ENCODE measurements at regions not wholly inside any gene's neighbourhood (a gene's known extent, or its start where the extent isn't known, plus 50 kb on each side); places are given as distances from the start of the nearest gene placed in this dataset.
A peak's percentile ranks its signal among the peaks of the same experiment; 100 is the strongest.

DNA sequence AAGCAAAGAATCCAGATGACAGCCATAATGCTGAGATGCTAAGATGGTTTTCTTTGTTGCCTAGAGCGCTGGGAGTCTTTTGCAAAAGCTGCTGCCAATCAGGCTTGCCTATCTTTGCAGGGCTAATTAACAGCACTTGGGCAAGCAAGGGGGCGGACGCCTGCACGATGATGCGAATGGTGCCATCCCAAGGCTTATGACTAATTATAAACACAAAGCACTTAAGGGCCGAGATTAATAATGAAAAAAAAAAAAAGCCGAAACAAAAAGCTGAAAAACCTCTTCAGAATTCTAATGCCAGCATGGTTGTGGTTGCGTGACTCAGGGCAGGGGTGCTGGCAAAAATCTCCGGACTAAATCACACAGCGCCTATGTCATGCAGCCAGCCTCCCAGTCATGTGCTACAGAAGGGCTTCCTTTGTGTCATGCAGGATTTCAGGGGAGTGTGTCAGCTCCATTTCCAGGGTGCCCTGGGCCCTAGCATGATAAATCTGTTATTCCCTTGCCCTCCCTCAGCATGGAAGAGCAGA lies 185.0 kb upstream of the ANKRD28 start:
- peak overlapping the region; percentile 73 for H3K27ac ChIP-seq (ENCODE audit: low read length)
- no peaks in the 10 kb centered on the region for H3K9me2 ChIP-seq (ENCODE audit: insufficient read depth, low read length)
- H3K4me3 ChIP-seq (ENCODE audit: low read length) = peak overlapping the region; percentile 42
- peak overlapping the region; percentile 38 for H3K4me2 ChIP-seq (ENCODE audit: low read length)
- H2AFZ ChIP-seq (ENCODE audit: low read depth, low read length) = peak overlapping the region; percentile 83
- TF ChIP-seq RAD21 (conservative IDR thresholded peaks at IDR 0.05) (no peak), SMC3 (conservative IDR thresholded peaks at IDR 0.05; ENCODE audit: poor library complexity) (no peak), POLR2AphosphoS5 (IDR thresholded peaks at IDR 0.05) (no peak), EP300 (conservative IDR thresholded peaks at IDR 0.05; ENCODE audit: poor library complexity, severe bottlenecking) (peak; percentile 71), EZH2 (IDR thresholded peaks at IDR 0.05; ENCODE audit: borderline replicate concordance, insufficient read depth, low read length, poor library complexity, severe bottlenecking) (no peak)
- TF ChIP-seq, protein P1, sequence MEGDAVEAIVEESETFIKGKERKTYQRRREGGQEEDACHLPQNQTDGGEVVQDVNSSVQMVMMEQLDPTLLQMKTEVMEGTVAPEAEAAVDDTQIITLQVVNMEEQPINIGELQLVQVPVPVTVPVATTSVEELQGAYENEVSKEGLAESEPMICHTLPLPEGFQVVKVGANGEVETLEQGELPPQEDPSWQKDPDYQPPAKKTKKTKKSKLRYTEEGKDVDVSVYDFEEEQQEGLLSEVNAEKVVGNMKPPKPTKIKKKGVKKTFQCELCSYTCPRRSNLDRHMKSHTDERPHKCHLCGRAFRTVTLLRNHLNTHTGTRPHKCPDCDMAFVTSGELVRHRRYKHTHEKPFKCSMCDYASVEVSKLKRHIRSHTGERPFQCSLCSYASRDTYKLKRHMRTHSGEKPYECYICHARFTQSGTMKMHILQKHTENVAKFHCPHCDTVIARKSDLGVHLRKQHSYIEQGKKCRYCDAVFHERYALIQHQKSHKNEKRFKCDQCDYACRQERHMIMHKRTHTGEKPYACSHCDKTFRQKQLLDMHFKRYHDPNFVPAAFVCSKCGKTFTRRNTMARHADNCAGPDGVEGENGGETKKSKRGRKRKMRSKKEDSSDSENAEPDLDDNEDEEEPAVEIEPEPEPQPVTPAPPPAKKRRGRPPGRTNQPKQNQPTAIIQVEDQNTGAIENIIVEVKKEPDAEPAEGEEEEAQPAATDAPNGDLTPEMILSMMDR (IDR thresholded peaks at IDR 0.05; ENCODE audit: poor library complexity, severe bottlenecking) = no peak
- TF ChIP-seq, protein P2, sequence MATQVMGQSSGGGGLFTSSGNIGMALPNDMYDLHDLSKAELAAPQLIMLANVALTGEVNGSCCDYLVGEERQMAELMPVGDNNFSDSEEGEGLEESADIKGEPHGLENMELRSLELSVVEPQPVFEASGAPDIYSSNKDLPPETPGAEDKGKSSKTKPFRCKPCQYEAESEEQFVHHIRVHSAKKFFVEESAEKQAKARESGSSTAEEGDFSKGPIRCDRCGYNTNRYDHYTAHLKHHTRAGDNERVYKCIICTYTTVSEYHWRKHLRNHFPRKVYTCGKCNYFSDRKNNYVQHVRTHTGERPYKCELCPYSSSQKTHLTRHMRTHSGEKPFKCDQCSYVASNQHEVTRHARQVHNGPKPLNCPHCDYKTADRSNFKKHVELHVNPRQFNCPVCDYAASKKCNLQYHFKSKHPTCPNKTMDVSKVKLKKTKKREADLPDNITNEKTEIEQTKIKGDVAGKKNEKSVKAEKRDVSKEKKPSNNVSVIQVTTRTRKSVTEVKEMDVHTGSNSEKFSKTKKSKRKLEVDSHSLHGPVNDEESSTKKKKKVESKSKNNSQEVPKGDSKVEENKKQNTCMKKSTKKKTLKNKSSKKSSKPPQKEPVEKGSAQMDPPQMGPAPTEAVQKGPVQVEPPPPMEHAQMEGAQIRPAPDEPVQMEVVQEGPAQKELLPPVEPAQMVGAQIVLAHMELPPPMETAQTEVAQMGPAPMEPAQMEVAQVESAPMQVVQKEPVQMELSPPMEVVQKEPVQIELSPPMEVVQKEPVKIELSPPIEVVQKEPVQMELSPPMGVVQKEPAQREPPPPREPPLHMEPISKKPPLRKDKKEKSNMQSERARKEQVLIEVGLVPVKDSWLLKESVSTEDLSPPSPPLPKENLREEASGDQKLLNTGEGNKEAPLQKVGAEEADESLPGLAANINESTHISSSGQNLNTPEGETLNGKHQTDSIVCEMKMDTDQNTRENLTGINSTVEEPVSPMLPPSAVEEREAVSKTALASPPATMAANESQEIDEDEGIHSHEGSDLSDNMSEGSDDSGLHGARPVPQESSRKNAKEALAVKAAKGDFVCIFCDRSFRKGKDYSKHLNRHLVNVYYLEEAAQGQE (IDR thresholded peaks at IDR 0.05; ENCODE audit: borderline replicate concordance) = no peak
- no peaks in the 10 kb centered on the region for H3K79me2 ChIP-seq (replicated peaks; ENCODE audit: insufficient read depth, low read length)
- H3K9me3 ChIP-seq (ENCODE audit: low read length) = no peaks in the 10 kb centered on the region
- no peaks in the 10 kb centered on the region for H4K20me1 ChIP-seq (ENCODE audit: insufficient read depth)
- no peaks in the 10 kb centered on the region for H3K27me3 ChIP-seq (ENCODE audit: insufficient read depth, low read depth, low read length)
- no peaks in the 10 kb centered on the region for H3F3A ChIP-seq (ENCODE audit: insufficient read depth, low read length, poor library complexity, severe bottlenecking)
- H3K36me3 ChIP-seq (ENCODE audit: insufficient read depth, low read length) = no peaks in the 10 kb centered on the region
- H3K9ac ChIP-seq (ENCODE audit: low read length) = peak overlapping the region; percentile 53

DNA sequence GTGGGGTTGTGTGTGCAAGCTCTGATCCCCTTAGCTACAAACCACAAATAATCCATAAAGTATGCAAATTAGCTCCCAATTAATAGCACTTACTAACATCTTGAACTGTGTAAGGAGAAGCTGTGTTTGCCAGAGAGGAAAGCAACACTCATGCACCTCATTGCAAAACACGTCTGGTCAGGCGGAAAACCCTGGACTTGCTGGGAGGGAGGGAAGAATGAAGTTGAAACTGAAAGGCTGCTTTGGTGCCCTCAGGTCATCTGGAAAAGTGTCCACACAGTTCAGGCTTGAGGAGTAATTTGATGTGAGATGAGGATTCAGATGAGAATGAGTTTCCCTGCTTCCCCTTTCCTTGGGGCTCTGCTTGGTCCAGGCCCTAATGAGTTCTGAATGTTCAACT lies 185.5 kb upstream of the ANKRD28 start:
- Histone ChIP-seq H4K20me1 (ENCODE audit: insufficient read depth) (no peaks in the 10 kb centered on the region), H3K9me3 (ENCODE audit: low read length) (no peaks in the 10 kb centered on the region), H3K27me3 (ENCODE audit: insufficient read depth, low read depth, low read length) (no peaks in the 10 kb centered on the region), H3K36me3 (ENCODE audit: insufficient read depth, low read length) (no peaks in the 10 kb centered on the region), H3K27ac (ENCODE audit: low read length) (peak overlapping the region; percentile 73), H3K9ac (ENCODE audit: low read length) (peak overlapping the region; percentile 53), H3K4me2 (ENCODE audit: low read length) (no peak overlapping the region), H2AFZ (ENCODE audit: low read depth, low read length) (peak overlapping the region; percentile 83), H3K79me2 (replicated peaks; ENCODE audit: insufficient read depth, low read length) (no peaks in the 10 kb centered on the region), H3K4me3 (ENCODE audit: low read length) (peak overlapping the region; percentile 42), H3K9me2 (ENCODE audit: insufficient read depth, low read length) (no peaks in the 10 kb centered on the region), H3F3A (ENCODE audit: insufficient read depth, low read length, poor library complexity, severe bottlenecking) (no peaks in the 10 kb centered on the region)
- no peak for TF ChIP-seq SMC3 (conservative IDR thresholded peaks at IDR 0.05; ENCODE audit: poor library complexity)
- TF ChIP-seq RAD21 (conservative IDR thresholded peaks at IDR 0.05) = no peak
- TF ChIP-seq TAF1 (IDR thresholded peaks at IDR 0.05; ENCODE audit: low read depth) = no peak
- TF ChIP-seq, protein P1 (IDR thresholded peaks at IDR 0.05; ENCODE audit: poor library complexity, severe bottlenecking) = no peak
- no peak for TF ChIP-seq POLR2AphosphoS5 (IDR thresholded peaks at IDR 0.05)
- TF ChIP-seq EZH2 (IDR thresholded peaks at IDR 0.05; ENCODE audit: borderline replicate concordance, insufficient read depth, low read length, poor library complexity, severe bottlenecking) = no peak
- TF ChIP-seq MXI1 (conservative IDR thresholded peaks at IDR 0.05; ENCODE audit: poor library complexity, severe bottlenecking) = no peak
- TF ChIP-seq, protein P2 (IDR thresholded peaks at IDR 0.05; ENCODE audit: borderline replicate concordance) = no peak
- TF ChIP-seq EP300 (conservative IDR thresholded peaks at IDR 0.05; ENCODE audit: poor library complexity, severe bottlenecking) = no peak
